HS-5 (cell line): ENCODE measurements at regions not wholly inside any gene's neighbourhood (a gene's known extent, or its start where the extent isn't known, plus 50 kb on each side); places are given as distances from the start of the nearest gene placed in this dataset.
"Not testable (repeated sequence)": the region's sequence is repeated elsewhere in the genome, so short reads cannot be mapped to it uniquely, and the experiment has no call there.

Experiments
- DNase-seq: peaks from one replicate; pipeline ENCODE4 v3.0.0-alpha.2; 2012; ENCODE audit warnings: low read depth

DNA sequence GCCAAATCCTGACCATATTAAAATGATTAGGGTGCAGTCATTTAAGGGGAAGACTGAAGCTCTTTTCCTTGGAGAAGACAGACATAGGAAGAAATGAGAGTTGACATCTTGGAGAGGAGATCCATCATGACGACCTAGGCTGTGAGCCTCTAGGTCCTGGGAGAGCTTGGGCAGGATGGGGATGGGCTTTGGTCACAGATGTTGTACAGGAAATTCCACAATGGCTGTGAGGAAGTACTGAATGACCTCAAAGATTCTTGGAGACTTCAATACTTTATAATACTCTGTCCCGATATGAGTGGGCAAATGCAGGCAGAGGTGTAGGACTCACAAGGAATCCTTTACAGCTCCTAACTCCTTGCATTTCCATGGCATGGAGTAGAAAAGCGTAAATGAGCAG, 204.9 kb upstream of the FRMD6 start:
- no peak for DNase-seq

- DNase-seq: no peak
These were observed 204.3 kb upstream of the FRMD6 start for GRCh38 chr14:51447411-51447810.

DNA sequence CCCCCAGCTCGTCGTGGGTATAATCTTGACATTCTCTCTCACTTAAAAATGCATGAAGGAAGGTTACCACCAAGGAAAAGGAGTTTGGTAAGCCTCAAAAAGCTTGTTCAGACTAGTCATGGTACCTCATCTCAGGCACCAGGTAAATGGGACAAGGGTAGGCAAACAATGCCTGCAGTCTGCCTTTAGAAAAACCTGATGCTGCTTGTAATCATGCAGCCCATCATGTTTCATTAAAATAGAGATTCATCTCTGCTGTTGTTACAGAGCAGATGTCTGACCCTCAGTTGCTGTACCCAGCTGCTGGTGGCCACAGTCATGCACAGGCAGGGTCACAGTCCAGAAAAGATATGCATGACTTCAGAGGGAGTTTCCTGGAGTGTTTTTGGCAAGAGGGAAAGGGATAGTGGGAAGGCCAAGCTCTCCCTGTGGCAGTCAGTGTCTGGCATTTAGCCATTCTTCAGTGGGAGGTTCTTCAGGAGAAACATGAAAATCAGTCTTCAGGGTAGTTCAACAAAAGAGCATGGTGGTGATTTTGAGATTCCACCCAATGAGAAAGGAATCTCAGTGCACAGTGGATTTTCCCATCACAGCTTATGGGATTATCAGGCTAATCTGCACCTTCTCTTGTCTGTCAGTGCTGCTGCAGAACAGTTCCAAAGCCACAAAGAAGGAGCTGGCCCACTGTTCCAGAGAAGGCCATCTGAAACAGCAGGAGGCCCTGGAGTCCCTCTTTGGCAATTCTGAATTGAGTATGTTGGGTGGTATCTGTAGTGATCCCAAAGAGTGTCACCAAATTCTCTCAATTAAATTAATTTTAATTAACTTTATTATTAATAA, 202.7 kb upstream of the FRMD6 start:
- DNase-seq: peak; percentile 20

DNA sequence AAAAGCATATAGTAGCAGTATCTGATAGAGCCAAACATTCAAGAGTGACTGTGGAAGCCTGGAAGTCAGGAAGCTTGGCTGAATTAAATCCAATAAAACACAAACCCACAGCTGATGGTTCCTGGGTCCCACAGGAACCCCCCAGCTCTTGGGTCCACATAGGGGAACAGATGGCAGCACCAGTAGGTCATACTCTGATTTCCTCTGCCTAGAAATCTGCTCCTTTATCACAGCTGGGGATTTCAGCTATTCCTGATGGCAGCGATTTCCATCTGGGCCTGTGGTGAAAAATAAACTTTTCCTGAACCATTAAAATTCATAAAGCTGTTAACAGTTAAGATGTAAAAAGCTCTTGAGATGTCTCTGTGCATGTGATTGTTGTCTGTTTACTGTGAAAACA, 202.0 kb upstream of the FRMD6 start:
- DNase-seq: no peak

DNA sequence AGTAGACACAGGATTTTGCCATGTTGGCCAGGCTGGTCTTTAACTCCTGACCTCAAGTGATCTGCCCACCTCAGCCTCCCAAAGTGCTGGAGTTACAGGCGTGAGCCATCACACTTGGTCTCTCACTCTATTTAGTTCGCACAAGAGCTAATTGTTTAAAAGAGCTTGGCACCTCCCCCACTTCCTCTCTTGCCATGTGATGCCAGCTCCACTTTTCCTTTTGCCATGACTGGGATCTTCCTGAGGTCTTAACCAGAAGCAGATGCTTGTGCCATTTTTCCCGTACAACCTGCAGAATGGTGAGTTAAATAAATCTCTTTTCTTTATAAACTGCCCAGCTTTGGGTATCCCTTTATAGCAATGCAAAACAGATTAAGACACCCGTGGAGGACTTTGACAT, 200.1 kb upstream of the FRMD6 start:
- DNase-seq: no peak

DNA sequence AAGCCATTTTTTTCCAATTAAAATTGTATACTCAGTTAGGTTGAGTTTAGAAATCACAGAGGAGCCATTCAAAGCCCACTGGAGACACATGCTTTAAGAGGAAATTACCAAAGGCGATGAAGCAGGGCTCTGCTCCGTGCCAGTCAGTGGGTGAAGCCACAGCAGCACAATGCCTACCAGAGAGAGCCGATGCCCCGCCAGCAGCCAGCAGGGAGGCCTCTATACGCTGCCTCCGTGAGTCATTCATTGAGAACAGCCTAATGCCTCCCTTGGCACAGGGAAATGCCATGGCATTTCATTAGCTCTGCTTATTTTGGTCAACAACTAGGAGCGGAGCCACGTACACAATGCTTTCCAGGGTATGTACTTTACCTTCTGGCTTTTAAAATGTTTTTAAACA, 197.8 kb upstream of the FRMD6 start:
- DNase-seq: no peak

DNA sequence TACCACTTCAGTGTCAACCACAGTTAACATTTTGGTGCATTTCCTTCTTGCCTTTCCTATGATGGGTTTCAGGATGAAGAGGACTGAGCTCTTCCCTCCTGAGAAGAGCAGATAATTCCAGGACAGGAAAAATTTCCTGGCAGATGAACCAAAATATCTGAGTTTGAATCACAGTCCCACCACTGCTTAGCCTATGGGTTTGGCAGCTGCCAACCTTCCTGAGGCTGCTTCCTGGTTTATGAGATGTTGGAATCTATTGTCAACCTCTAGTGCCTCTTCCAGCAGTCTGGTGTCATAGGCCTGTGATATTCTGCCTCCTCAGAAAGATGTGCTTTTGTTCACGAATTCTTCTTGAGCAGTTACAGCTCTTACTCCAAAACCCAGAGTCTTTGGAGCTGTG, 197.4 kb upstream of the FRMD6 start:
- no peak for DNase-seq

GRCh38 chr14:51455041-51455835, 196.5 kb upstream of the FRMD6 start:
- no peak for DNase-seq

GRCh38 chr14:51457843-51458562, 193.7 kb upstream of the FRMD6 start:
- DNase-seq: no peak

DNA sequence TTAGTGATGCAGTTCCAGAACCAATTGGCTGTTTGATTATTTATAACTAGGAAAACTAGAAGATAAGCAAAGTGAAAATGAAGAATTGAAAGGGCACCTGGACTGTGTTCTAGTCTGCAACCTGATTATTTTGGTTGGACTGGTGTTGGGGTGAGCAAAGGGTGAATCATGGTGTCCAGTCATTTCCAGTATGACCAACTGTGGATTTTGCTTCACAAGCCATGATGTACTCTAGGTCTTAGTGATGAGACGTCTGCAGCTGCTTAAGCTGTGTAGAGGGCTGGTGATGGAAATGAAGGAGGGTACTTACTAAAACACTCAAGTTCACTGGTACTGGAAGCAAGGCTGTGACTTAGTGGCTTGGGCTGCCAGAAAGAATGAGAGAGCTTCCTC, 193.2 kb upstream of the FRMD6 start:
- DNase-seq: peak; percentile 64

GRCh38 chr14:51460011-51460410, 191.7 kb upstream of the FRMD6 start:
- DNase-seq: no peak

DNA sequence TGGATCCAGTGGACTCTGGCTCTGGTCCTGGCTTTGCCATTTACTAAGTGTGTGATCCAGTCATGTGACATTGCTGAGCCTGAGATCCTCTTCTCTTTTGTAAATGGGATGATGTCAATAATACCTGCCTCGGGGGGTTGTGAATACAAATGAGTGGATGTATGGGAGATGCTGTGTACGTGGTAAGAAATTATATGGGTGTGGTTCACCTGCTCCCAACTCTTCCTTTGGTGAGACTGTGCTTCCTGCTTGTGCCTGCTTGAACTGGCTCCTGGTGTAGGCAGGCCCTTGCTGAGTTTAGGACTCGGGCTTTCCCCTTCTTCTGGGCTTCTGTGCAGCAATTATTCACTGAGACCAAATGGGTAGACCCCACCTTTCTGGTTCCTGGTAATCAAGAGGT, 189.5 kb upstream of the FRMD6 start:
- no peak for DNase-seq

DNA sequence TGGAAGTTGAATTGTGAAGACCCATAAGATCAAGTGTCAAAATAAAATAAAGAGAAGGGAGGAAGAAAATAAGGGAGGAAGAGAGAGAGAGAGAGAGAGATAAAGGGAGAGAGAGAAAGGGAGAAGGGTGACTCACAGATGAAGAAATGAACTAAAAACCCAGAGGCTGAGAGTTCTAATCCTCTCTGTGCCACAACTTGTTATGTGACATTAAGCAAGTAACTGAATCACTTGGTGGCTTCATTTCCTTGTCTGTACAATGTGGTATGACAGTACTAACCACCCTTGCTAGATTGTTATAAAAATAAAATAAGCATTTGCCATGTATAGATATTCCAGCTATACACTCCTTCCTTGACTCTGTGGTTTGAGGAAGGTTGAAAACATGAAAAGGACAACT, 189.0 kb upstream of the FRMD6 start:
- no peak for DNase-seq

- no peak for DNase-seq
These were observed 188.2 kb upstream of the FRMD6 start for GRCh38 chr14:51463461-51463860.

DNA sequence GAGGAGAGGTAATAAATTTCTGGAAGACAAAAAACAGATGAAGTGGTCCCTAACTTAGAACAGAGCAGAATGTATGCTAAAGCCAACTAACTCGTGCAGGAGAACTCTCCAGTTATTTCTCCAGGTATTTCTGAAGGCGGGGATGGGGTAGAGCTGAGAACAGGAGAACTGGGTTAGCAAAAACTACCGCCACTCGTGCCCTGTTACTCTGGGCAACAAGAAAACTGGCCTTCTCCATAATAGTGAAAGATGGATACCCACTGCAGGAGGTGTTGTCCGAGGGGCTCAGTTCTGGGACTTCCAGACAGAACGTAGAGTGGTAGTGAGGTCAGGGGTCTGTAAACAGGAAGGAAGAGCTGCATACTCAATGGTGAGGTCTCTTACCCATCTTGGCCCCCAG, 187.3 kb upstream of the FRMD6 start:
- no peak for DNase-seq

DNA sequence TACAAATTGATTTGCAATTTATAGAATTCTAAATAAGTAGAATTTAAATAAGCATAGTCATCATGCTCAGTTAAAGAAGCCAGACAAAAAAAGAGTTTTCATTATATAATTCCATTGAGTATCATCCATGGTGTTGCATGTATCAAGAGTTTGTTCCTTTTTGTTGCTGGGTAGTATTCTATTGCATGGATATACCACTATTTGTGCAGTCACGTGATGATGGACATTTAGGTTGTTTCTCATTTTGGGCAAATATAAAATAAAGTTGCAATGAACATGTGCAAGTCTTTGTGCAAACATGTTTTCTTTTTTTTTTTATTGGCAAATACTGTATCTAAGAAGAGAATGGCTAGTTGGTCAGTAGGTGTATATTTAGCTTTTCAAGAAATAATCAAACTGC, 186.2 kb upstream of the FRMD6 start:
- DNase-seq: no peak

DNA sequence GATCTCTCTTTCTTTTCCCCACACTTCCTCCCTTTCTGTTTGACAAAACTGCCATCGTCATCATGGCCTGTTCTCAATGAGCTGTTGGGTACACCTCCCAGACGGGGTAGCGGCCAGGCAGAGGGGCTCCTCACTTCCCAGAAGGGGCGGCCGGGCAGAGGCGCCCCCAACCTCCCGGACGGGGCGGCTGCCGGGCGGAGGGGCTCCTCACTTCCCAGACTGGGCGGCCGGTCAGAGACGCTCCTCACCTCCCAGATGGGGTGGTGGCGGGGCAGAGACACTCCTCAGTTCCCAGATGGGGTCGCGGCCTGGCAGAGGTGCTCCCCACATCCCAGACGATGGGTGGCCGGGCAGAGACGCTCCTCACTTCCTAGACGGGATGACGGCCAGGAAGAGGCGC, 184.3 kb upstream of the FRMD6 start:
- not testable (repeated sequence) for DNase-seq

GRCh38 chr14:51468523-51468922, 183.2 kb upstream of the FRMD6 start:
- no peak for DNase-seq

- no peak for DNase-seq
These were observed 178.8 kb upstream of the FRMD6 start for GRCh38 chr14:51472881-51473280.

DNA sequence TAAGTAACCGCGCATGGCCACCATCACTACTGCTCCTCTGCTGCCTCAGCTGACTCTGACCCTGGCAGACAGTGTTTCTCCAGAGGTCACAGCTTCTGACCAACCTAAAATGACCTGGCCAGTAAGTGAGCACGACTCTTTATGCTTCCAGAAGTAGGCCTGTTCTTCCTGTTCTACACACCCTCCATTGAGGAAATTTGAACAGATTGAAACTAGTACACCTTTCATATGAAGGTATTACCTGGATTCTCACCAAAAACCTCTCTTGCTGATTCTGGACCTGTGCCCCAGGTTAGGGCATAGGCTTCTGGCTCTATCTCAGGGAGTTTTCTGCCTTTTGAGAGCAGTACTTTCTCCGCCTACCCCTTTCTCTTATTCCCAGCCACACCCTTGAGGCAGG, 178.4 kb upstream of the FRMD6 start:
- no peak for DNase-seq

- peak; percentile 44 for DNase-seq
These were observed 177.7 kb upstream of the FRMD6 start for GRCh38 chr14:51473808-51474565.

- no peak for DNase-seq
These were observed 176.9 kb upstream of the FRMD6 start for GRCh38 chr14:51474854-51475253.
